ENCODE measurements at regions not wholly inside any gene's neighbourhood (a gene's known extent, or its start where the extent isn't known, plus 50 kb on each side); places are given as distances from the start of the nearest gene placed in this dataset.
"Not testable (repeated sequence)": the region's sequence is repeated elsewhere in the genome, so short reads cannot be mapped to it uniquely, and the experiment has no call there.

- intact Hi-C loops (cut with micrococcal nuclease), result no loop called here
Measured at GRCh38 chr11:29485641-29486040, 531.2 kb downstream of the KCNA4 start.

- intact Hi-C loops (cut with micrococcal nuclease), result no loop called here
Measured at GRCh38 chr11:29484548-29484947, 532.3 kb downstream of the KCNA4 start.

GRCh38 chr11:29483831-29484230, 533.0 kb downstream of the KCNA4 start:
- intact Hi-C loops (cut with micrococcal nuclease), result no loop called here

GRCh38 chr11:29482510-29482909, 534.3 kb downstream of the KCNA4 start:
- intact Hi-C loops (cut with micrococcal nuclease), result no loop called here

- intact Hi-C loops (cut with micrococcal nuclease), result no loop called here
Measured at GRCh38 chr11:29481738-29482137, 535.1 kb downstream of the KCNA4 start.

- intact Hi-C loops (cut with micrococcal nuclease), result no loop called here
Measured at GRCh38 chr11:29480981-29481380, 535.8 kb downstream of the KCNA4 start.

- intact Hi-C loops (cut with micrococcal nuclease), result no loop called here
Measured at GRCh38 chr11:29458252-29458651, 558.6 kb downstream of the KCNA4 start.

GRCh38 chr11:29452146-29452545, 564.7 kb downstream of the KCNA4 start:
- intact Hi-C loops (cut with micrococcal nuclease), result no loop called here

GRCh38 chr11:29449281-29450074, 567.4 kb downstream of the KCNA4 start:
- intact Hi-C loops (cut with micrococcal nuclease), result no loop called here

GRCh38 chr11:29448246-29448877, 568.5 kb downstream of the KCNA4 start:
- intact Hi-C loops (cut with micrococcal nuclease), result no loop called here

- intact Hi-C loops (cut with micrococcal nuclease), result no loop called here
Measured at GRCh38 chr11:29447821-29448220, 569.0 kb downstream of the KCNA4 start.

GRCh38 chr11:29446132-29446531, 570.7 kb downstream of the KCNA4 start:
- intact Hi-C loops (cut with micrococcal nuclease), result no loop called here

GRCh38 chr11:29445191-29445590, 571.6 kb downstream of the KCNA4 start:
- intact Hi-C loops (cut with micrococcal nuclease), result not testable (repeated sequence)

- intact Hi-C loops (cut with micrococcal nuclease), result loop anchor here (10.0 kb wide), 1 partner anchor 1476 kb away; no protein-coding TSS in a partner anchor
Measured at GRCh38 chr11:29438815-29439214, 578.0 kb downstream of the KCNA4 start.

- intact Hi-C loops (cut with micrococcal nuclease), result loop anchor here (10.0 kb wide), 1 partner anchor 1479 kb away; no protein-coding TSS in a partner anchor
Measured at GRCh38 chr11:29435421-29435820, 581.4 kb downstream of the KCNA4 start.

GRCh38 chr11:29432719-29433325, 584.0 kb downstream of the KCNA4 start:
- intact Hi-C loops (cut with micrococcal nuclease), result loop anchor here (2.0 to 10.0 kb wide), 2 partner anchors 710 to 1482 kb away; no protein-coding TSS in a partner anchor

- intact Hi-C loops (cut with micrococcal nuclease), result no loop called here
Measured at GRCh38 chr11:29405305-29405704, 611.5 kb downstream of the KCNA4 start.

GRCh38 chr11:29395555-29396072, 621.2 kb downstream of the KCNA4 start:
- intact Hi-C loops (cut with micrococcal nuclease), result no loop called here

- intact Hi-C loops (cut with micrococcal nuclease), result no loop called here
Measured at GRCh38 chr11:29389793-29390192, 627.0 kb downstream of the KCNA4 start.

GRCh38 chr11:29373725-29374124, 643.1 kb downstream of the KCNA4 start:
- intact Hi-C loops (cut with micrococcal nuclease), result no loop called here

- intact Hi-C loops (cut with micrococcal nuclease), result no loop called here
Measured at GRCh38 chr11:29368126-29368525, 648.7 kb downstream of the KCNA4 start.

GRCh38 chr11:29364006-29364405, 652.8 kb downstream of the KCNA4 start:
- intact Hi-C loops (cut with micrococcal nuclease), result no loop called here
